ENCODE measurements at regions not wholly inside any gene's neighbourhood (a gene's known extent, or its start where the extent isn't known, plus 50 kb on each side); places are given as distances from the start of the nearest gene placed in this dataset.

DNA sequence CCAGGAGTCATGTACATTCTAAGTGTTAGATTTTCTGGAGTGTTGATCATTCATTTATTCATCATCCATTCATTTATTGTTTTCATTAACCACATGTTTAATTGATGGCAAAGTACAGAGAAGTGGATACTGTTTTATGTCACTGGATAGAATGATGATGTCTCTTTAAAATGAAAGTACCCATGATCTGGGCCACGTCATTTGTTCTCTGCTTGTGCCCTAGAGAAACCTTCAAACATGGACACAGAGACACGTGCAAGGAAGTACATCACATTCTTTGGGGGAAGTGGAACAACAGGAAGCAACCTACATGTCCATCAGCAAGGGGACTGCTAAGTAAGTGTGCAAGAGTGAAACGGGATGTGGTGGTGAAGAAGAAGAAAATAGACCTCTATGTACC is 75.8 kb upstream of the TSHZ2 start:
- no peaks in the 10 kb centered on the region for H3K27me3 ChIP-seq (replicated peaks in 1 of 4; ENCODE audit: control insufficient read depth in 3 of 4, extremely low read depth in 1 of 4, insufficient read depth in 3 of 4, low read length in 3 of 4)
- no peak overlapping the region for H2BK15ac ChIP-seq (ENCODE audit: low read length)
- H2BK120ac ChIP-seq (replicated peaks; ENCODE audit: low read depth, low read length) = no peak overlapping the region
- no peak overlapping the region for H2AK5ac ChIP-seq (ENCODE audit: low read depth, low read length)
- H2BK12ac ChIP-seq (ENCODE audit: low read depth, low read length) = no peak overlapping the region
- CTCF ChIA-PET (ENCODE audit: partially characterized antibody) = no interaction called here
- POLR2A ChIA-PET (ENCODE audit: partially characterized antibody) = no interaction called here
- H4K91ac ChIP-seq (replicated peaks; ENCODE audit: insufficient read length, low read length) = no peak overlapping the region
- H3K56ac ChIP-seq (replicated peaks; ENCODE audit: insufficient read length, low read depth, low read length) = no peak overlapping the region
- no peaks in the 10 kb centered on the region for H4K20me1 ChIP-seq (replicated peaks in 1 of 2; ENCODE audit: control insufficient read depth in 1 of 2, insufficient read depth in 2 of 2, low read length in 2 of 2)
- no peak overlapping the region for H3K9ac ChIP-seq (replicated peaks in 1 of 4; ENCODE audit: extremely low read depth in 1 of 4, low read depth in 3 of 4, low read length in 3 of 4)
- no peak overlapping the region for H2AFZ ChIP-seq (ENCODE audit: low read length)
- no peaks in the 10 kb centered on the region for H3K36me3 ChIP-seq (ENCODE audit: control insufficient read depth in 2 of 4, insufficient read depth in 4 of 4, low read length in 3 of 4)
- FAIRE-seq = no peak
- 80% methylated on average over 3 of the region's 3 CpGs; no CpG with 5 or more reads in 1 of the 2 experiments for WGBS, 2 experiments (ENCODE audit: extremely low coverage in 1 of 2, insufficient coverage in 1 of 2, insufficient read length in 1 of 2, insufficient replicate concordance in 2 of 2, low coverage in 1 of 2, low lambda C conversion rate in 2 of 2, missing lambda C conversion rate in 1 of 2)
- H3K23ac ChIP-seq (ENCODE audit: insufficient read length) = no peak overlapping the region
- H3K27ac ChIP-seq (ENCODE audit: low read depth, low read length) = no peak overlapping the region
- no peak overlapping the region for H3K4ac ChIP-seq (replicated peaks; ENCODE audit: insufficient read length, low read depth, low read length)
- no peak overlapping the region for H3K18ac ChIP-seq (ENCODE audit: extremely low read depth, low read length)
- DNase-seq (ENCODE audit: low read depth in 1 of 2, low spot score in 2 of 2) = no peak
- no peaks in the 10 kb centered on the region for H3K23me2 ChIP-seq (ENCODE audit: low read depth, low read length)
- no peak overlapping the region for H3K14ac ChIP-seq (ENCODE audit: insufficient read length)
- no peak overlapping the region for H4K5ac ChIP-seq (ENCODE audit: insufficient read length, low read depth, low read length)
- H2BK5ac ChIP-seq (ENCODE audit: low read depth, low read length) = no peak overlapping the region
- H4K8ac ChIP-seq (ENCODE audit: extremely low read depth, insufficient read depth, low read length) = no peak overlapping the region
- H3K4me2 ChIP-seq (ENCODE audit: insufficient read depth in 1 of 2, low read depth in 2 of 2, low read length in 2 of 2) = no peak overlapping the region
- H3K4me3 ChIP-seq (ENCODE audit: extremely low read depth in 1 of 4, insufficient read depth in 2 of 4, low read depth in 3 of 4, low read length in 4 of 4) = no peak overlapping the region
- H3K4me1 ChIP-seq (replicated peaks in 1 of 4; ENCODE audit: control insufficient read depth in 3 of 4, insufficient read depth in 4 of 4, low read length in 3 of 4) = no peaks in the 10 kb centered on the region
- H2BK20ac ChIP-seq (ENCODE audit: low read length) = no peak overlapping the region
- no peaks in the 10 kb centered on the region for H3K79me1 ChIP-seq (ENCODE audit: low read depth, low read length)
- no peaks in the 10 kb centered on the region for H3K79me2 ChIP-seq (ENCODE audit: control insufficient read depth in 1 of 2, insufficient read depth in 2 of 2, low read length in 2 of 2)
- no peaks in the 10 kb centered on the region for H3K9me3 ChIP-seq (ENCODE audit: insufficient read depth in 2 of 2, low read depth in 1 of 2, low read length in 1 of 2)
- TF ChIP-seq RBBP5 (IDR thresholded peaks at IDR 0.05; ENCODE audit: borderline replicate concordance, low read depth, low read length) (no peak), RXRA (IDR thresholded peaks at IDR 0.05; ENCODE audit: insufficient read depth, low read depth, low read length) (no peak), BACH1 (IDR thresholded peaks at IDR 0.05; ENCODE audit: low read length) (no peak), EZH2 (IDR thresholded peaks at IDR 0.05; ENCODE audit: low read depth, low read length, severe bottlenecking) (no peak), SP2 (IDR thresholded peaks at IDR 0.05; ENCODE audit: low read length) (no peak), SAP30 (IDR thresholded peaks at IDR 0.05; ENCODE audit: insufficient read depth, insufficient replicate concordance, low read length) (no peak), FOSL1 (IDR thresholded peaks at IDR 0.05; ENCODE audit: insufficient read depth, low read depth, low read length) (no peak), KDM1A (IDR thresholded peaks at IDR 0.05; ENCODE audit: borderline replicate concordance, low read length) (no peak), TCF12 (IDR thresholded peaks at IDR 0.05; ENCODE audit: low read depth, low read length) (no peak), CEBPB (IDR thresholded peaks at IDR 0.05; ENCODE audit: low read depth, low read length) (no peak), HDAC2 (IDR thresholded peaks at IDR 0.05; ENCODE audit: borderline replicate concordance in 1 of 2, low read depth in 2 of 2, low read length in 2 of 2) (no peak), POLR2AphosphoS5 (IDR thresholded peaks at IDR 0.05; ENCODE audit: low read depth, low read length) (no peak)
- TF ChIP-seq, protein P1, sequence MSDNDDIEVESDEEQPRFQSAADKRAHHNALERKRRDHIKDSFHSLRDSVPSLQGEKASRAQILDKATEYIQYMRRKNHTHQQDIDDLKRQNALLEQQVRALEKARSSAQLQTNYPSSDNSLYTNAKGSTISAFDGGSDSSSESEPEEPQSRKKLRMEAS (IDR thresholded peaks at IDR 0.05) = no peak
- TF ChIP-seq, protein P2, sequence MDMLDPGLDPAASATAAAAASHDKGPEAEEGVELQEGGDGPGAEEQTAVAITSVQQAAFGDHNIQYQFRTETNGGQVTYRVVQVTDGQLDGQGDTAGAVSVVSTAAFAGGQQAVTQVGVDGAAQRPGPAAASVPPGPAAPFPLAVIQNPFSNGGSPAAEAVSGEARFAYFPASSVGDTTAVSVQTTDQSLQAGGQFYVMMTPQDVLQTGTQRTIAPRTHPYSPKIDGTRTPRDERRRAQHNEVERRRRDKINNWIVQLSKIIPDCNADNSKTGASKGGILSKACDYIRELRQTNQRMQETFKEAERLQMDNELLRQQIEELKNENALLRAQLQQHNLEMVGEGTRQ (IDR thresholded peaks at IDR 0.05; ENCODE audit: low read length) = no peak

Data from H1 (cell line).